ENCODE measurements at regions not wholly inside any gene's neighbourhood (a gene's known extent, or its start where the extent isn't known, plus 50 kb on each side); places are given as distances from the start of the nearest gene placed in this dataset.

- ChIA-PET CTCF (ENCODE audit: low intra/inter-chr PET ratio, low total read pairs) (no interaction called here), POLR2A (no interaction called here)
- FAIRE-seq: no peak
Measured at GRCh38 chrX:113370006-113370405, 529.4 kb upstream of the AMOT start.

More at GRCh38 chrX:113370006-113370405, 529.4 kb upstream of the AMOT start:
- Histone ChIP-seq H3K36me3 (replicated peaks in 1 of 2; ENCODE audit: control insufficient read depth in 1 of 2, insufficient read depth in 2 of 2, low read length in 2 of 2) (no peaks in the 10 kb centered on the region), H3K79me2 (ENCODE audit: insufficient read depth, low read length) (no peaks in the 10 kb centered on the region), H4K20me1 (ENCODE audit: insufficient read depth, low read length) (no peaks in the 10 kb centered on the region), H3K4me1 (ENCODE audit: insufficient read depth, low read length) (no peaks in the 10 kb centered on the region), H3K9me3 (ENCODE audit: low read length) (no peaks in the 10 kb centered on the region), H2AFZ (ENCODE audit: low read length) (no peak overlapping the region), H3K9ac (ENCODE audit: insufficient read depth, low read depth, low read length) (no peak overlapping the region), H3K4me3 (replicated peaks in 1 of 3; ENCODE audit: insufficient read depth in 1 of 3, low read depth in 2 of 3, low read length in 3 of 3) (no peak overlapping the region), H3K27me3 (ENCODE audit: control insufficient read depth in 1 of 2, insufficient read depth in 2 of 2, low read length in 2 of 2) (no peaks in the 10 kb centered on the region), H3K4me2 (ENCODE audit: low read depth, low read length) (no peak overlapping the region), H3K27ac (ENCODE audit: extremely low read length, insufficient read depth, low read length) (no peak overlapping the region)
- in situ Hi-C loops (cut with HindIII; ENCODE audit: extremely low pct_ligation_motif_present, low pct_unique_long_range_greater_than_20kb): no loop called here
- no TSS peak for BruUV-seq (replicated peaks)
- 20% methylated on average over 1 of the region's 7 CpGs for WGBS (ENCODE audit: low lambda C conversion rate)
- ATAC-seq (no peak), DNase-seq (ENCODE audit: low spot score) (no peak)
- TF ChIP-seq NFIC (IDR thresholded peaks at IDR 0.05; ENCODE audit: low read length): no peak
- TF ChIP-seq ZMYM2 (CRISPR knock-in tag; IDR thresholded peaks at IDR 0.05): no peak
- TF ChIP-seq, protein P1, sequence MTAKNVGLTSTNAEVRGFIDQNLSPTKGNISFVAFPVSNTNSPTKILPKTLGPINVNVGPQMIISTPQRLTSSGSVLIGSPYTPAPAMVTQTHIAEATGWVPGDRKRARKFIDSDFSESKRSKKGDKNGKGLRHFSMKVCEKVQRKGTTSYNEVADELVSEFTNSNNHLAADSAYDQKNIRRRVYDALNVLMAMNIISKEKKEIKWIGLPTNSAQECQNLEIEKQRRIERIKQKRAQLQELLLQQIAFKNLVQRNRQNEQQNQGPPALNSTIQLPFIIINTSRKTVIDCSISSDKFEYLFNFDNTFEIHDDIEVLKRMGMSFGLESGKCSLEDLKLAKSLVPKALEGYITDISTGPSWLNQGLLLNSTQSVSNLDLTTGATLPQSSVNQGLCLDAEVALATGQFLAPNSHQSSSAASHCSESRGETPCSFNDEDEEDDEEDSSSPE (CRISPR knock-in tag; IDR thresholded peaks at IDR 0.05): no peak
- TF ChIP-seq ZNF674 (CRISPR knock-in tag; IDR thresholded peaks at IDR 0.05; ENCODE audit: low read depth): no peak
- no peak for TF ChIP-seq ZNF468 (CRISPR knock-in tag; IDR thresholded peaks at IDR 0.05)
- TF ChIP-seq ZFP41 (CRISPR knock-in tag; IDR thresholded peaks at IDR 0.05; ENCODE audit: borderline replicate concordance): no peak
- TF ChIP-seq, protein P2, sequence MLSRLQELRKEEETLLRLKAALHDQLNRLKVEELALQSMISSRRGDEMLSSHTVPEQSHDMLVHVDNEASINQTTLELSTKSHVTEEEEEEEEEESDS (CRISPR knock-in tag; IDR thresholded peaks at IDR 0.05; ENCODE audit: borderline replicate concordance): no peak
- TF ChIP-seq, protein P3, sequence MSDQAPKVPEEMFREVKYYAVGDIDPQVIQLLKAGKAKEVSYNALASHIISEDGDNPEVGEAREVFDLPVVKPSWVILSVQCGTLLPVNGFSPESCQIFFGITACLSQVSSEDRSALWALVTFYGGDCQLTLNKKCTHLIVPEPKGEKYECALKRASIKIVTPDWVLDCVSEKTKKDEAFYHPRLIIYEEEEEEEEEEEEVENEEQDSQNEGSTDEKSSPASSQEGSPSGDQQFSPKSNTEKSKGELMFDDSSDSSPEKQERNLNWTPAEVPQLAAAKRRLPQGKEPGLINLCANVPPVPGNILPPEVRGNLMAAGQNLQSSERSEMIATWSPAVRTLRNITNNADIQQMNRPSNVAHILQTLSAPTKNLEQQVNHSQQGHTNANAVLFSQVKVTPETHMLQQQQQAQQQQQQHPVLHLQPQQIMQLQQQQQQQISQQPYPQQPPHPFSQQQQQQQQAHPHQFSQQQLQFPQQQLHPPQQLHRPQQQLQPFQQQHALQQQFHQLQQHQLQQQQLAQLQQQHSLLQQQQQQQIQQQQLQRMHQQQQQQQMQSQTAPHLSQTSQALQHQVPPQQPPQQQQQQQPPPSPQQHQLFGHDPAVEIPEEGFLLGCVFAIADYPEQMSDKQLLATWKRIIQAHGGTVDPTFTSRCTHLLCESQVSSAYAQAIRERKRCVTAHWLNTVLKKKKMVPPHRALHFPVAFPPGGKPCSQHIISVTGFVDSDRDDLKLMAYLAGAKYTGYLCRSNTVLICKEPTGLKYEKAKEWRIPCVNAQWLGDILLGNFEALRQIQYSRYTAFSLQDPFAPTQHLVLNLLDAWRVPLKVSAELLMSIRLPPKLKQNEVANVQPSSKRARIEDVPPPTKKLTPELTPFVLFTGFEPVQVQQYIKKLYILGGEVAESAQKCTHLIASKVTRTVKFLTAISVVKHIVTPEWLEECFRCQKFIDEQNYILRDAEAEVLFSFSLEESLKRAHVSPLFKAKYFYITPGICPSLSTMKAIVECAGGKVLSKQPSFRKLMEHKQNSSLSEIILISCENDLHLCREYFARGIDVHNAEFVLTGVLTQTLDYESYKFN (CRISPR knock-in tag; conservative IDR thresholded peaks at IDR 0.05): no peak
- no peak for TF ChIP-seq PATZ1 (CRISPR knock-in tag; IDR thresholded peaks at IDR 0.05)
- TF ChIP-seq CTCF (CRISPR knock-in tag; IDR thresholded peaks at IDR 0.05): no peak
- TF ChIP-seq ZNF660 (CRISPR knock-in tag; IDR thresholded peaks at IDR 0.05; ENCODE audit: borderline replicate concordance, low read depth): no peak
- TF ChIP-seq ZNF335 (CRISPR knock-in tag; IDR thresholded peaks at IDR 0.05): no peak
- intact Hi-C loops (cut with micrococcal nuclease; ENCODE audit: unreplicated experiment): no loop called here
